ENCODE measurements at regions not wholly inside any gene's neighbourhood (a gene's known extent, or its start where the extent isn't known, plus 50 kb on each side); places are given as distances from the start of the nearest gene placed in this dataset.
"Not testable (repeated sequence)": the region's sequence is repeated elsewhere in the genome, so short reads cannot be mapped to it uniquely, and the experiment has no call there.

- H3K36me3 Mint-ChIP-seq: no peaks in the 10 kb centered on the region
- H3K27ac Mint-ChIP-seq: no peak overlapping the region
- no peaks in the 10 kb centered on the region for H3K9me3 Mint-ChIP-seq
- DNase-seq: no peak
- no peaks in the 10 kb centered on the region for H3K4me1 Mint-ChIP-seq
- no peak overlapping the region for H3K4me3 Mint-ChIP-seq
- peaks cover 14% of the 10 kb centered on the region for H3K27me3 Mint-ChIP-seq
Measured at GRCh38 chr3:193129607-193130006, 111.4 kb upstream of the PLAAT1 start.

- no peak for DNase-seq
- Mint-ChIP-seq H3K27me3 (peaks cover 14% of the 10 kb centered on the region), H3K27ac (no peak overlapping the region), H3K4me3 (no peak overlapping the region), H3K4me1 (no peaks in the 10 kb centered on the region), H3K36me3 (no peaks in the 10 kb centered on the region), H3K9me3 (no peaks in the 10 kb centered on the region)
Measured at GRCh38 chr3:193130576-193130975, 110.4 kb upstream of the PLAAT1 start.

DNA sequence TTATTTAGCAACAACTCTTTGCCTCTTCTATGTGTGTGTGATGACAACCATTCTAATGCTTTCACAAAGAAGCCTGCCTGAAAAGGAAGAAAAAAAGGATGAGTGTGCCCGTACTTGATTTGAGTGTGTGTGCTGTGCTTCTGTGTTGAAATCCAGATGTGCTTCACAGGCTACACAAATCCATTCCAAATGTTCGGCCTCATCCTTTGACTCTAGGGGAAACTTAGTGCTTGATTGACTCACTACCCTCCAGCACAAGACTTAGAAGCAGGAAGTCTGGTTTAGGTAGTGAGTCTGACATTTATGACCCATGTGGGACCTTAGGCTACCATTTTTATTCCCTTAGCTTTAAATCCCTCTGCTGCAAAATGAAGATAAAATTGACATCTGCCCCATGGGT, 108.8 kb upstream of the PLAAT1 start:
- Mint-ChIP-seq H3K9me3 (no peaks in the 10 kb centered on the region), H3K27me3 (peaks cover 8% of the 10 kb centered on the region), H3K36me3 (no peaks in the 10 kb centered on the region), H3K27ac (no peak overlapping the region), H3K4me3 (no peak overlapping the region), H3K4me1 (no peaks in the 10 kb centered on the region)
- no peak for DNase-seq

DNA sequence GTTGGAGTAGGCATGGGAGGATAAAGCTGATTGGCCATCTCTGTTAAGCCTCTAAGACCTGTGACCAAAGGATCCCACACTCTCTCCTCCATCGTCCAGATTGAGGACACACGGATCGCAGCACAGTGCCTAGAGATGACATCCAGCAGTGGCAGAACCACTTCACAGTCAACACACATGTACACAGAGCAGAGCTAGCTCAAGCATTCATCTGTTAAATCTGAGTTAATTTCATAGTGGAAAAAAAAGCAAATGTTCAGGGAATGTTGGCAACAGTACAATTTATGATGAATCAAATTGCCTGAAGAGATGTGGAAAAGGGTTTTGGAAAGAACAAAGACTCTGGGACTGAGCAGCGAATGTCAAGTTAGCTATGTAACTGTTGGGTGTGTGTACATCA, 108.1 kb upstream of the PLAAT1 start:
- H3K9me3 Mint-ChIP-seq: no peaks in the 10 kb centered on the region
- H3K4me1 Mint-ChIP-seq: no peaks in the 10 kb centered on the region
- DNase-seq: no peak
- peaks cover 15% of the 10 kb centered on the region for H3K27me3 Mint-ChIP-seq
- no peaks in the 10 kb centered on the region for H3K36me3 Mint-ChIP-seq
- no peak overlapping the region for H3K4me3 Mint-ChIP-seq
- H3K27ac Mint-ChIP-seq: no peak overlapping the region

- Mint-ChIP-seq H3K27me3 (peaks cover 16% of the 10 kb centered on the region), H3K27ac (no peak overlapping the region)
- DNase-seq: no peak
Measured at GRCh38 chr3:193134856-193135255, 106.2 kb upstream of the PLAAT1 start.

DNA sequence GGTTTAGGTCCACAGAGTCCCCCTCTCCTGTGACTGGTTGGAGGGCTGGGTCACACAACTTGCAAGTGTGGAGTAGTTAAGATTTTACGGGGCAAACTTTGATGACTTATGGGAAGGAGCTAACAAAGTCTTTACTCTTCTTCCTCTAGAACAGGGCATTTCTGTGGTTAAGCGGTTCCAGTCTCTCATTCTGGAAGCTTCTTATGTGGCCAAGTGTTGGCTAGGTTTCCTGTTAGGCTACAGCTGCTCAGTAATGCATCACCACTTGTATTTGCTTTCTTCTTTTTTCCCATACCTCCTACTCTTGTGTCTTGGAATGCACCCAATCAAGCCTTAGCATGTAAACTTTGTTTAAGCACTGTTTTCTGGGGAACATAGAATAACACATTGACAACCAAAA, 100.6 kb upstream of the PLAAT1 start:
- Mint-ChIP-seq H3K9me3 (peaks cover 5% of the 10 kb centered on the region), H3K4me3 (no peak overlapping the region), H3K4me1 (no peaks in the 10 kb centered on the region), H3K27ac (no peak overlapping the region), H3K27me3 (peaks cover 9% of the 10 kb centered on the region), H3K36me3 (no peaks in the 10 kb centered on the region)
- no peak for DNase-seq

More at GRCh38 chr3:193134856-193135255, 106.2 kb upstream of the PLAAT1 start:
- Mint-ChIP-seq H3K4me1 (no peaks in the 10 kb centered on the region), H3K36me3 (no peaks in the 10 kb centered on the region), H3K4me3 (no peak overlapping the region), H3K9me3 (peaks cover 3% of the 10 kb centered on the region)

GRCh38 chr3:193145248-193145647, 95.8 kb upstream of the PLAAT1 start:
- DNase-seq: no peak
- Mint-ChIP-seq H3K27ac (no peak overlapping the region), H3K9me3 (peaks cover 2% of the 10 kb centered on the region), H3K27me3 (no peaks in the 10 kb centered on the region), H3K4me3 (no peak overlapping the region), H3K4me1 (no peaks in the 10 kb centered on the region), H3K36me3 (no peaks in the 10 kb centered on the region)

GRCh38 chr3:193148688-193149473, 92.1 kb upstream of the PLAAT1 start:
- Mint-ChIP-seq H3K4me1 (no peaks in the 10 kb centered on the region), H3K4me3 (no peak overlapping the region), H3K9me3 (no peaks in the 10 kb centered on the region), H3K27ac (no peak overlapping the region), H3K36me3 (no peaks in the 10 kb centered on the region), H3K27me3 (no peaks in the 10 kb centered on the region)
- no peak for DNase-seq

GRCh38 chr3:193149998-193150397, 91.0 kb upstream of the PLAAT1 start:
- Mint-ChIP-seq H3K27me3 (no peaks in the 10 kb centered on the region), H3K27ac (no peak overlapping the region), H3K4me3 (no peak overlapping the region), H3K4me1 (no peaks in the 10 kb centered on the region), H3K36me3 (no peaks in the 10 kb centered on the region), H3K9me3 (no peaks in the 10 kb centered on the region)
- no peak for DNase-seq

DNA sequence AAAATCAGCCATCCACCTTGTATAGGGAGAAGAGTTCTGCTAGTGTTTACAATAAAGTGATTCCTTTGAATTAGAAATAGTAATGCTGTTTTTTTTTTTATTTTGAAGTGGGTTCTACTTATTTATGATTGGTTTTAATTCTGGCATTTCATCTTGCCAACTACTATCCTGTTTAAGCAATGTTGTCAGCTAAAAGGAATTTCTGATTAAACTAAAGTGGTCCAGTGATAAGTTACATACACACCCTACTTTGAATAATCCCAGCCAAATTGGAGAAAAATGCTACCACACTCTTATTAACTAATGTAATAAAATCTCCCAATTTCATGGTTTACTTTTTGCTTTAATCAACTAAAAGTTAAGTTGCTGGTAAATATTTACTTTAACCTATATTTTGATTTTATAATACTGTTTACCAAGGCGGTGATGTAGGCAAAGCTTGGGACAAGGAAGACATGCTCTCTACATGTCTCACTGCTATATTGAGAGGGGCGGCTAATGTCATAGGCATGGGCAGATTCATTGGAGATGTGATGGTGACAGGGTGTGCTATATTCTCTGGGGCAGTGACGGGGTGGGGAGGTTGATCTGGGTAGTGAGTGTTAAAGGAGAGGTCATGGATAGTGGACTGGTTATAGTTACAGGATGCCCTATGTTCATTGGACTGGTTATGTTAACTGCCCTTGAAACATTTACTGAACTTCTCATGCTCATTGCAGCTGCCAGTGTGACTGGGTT, 85.8 kb upstream of the PLAAT1 start:
- H3K9me3 Mint-ChIP-seq, H3K27ac Mint-ChIP-seq, DNase-seq, H3K4me3 Mint-ChIP-seq, H3K36me3 Mint-ChIP-seq, H3K27me3 Mint-ChIP-seq, H3K4me1 Mint-ChIP-seq: not testable (repeated sequence)

DNA sequence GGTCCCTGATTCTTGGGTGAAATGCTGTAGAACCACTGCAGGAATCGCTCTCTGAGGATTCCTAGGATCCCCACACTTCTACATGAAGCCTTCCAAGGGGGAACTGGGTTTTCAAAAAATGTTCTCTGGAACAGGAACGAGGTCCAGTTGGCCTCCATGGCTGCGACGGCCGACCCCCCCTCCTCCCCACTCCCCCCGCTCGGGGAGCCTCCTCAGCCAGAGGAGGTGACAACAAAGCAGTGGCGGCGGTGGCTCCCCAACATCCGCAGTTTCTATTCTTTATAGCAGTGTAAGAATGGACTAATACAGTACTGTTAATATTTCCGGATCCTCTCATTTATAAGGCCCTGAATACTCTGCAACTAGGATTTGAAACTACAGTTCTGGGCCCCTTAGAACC, 84.0 kb upstream of the PLAAT1 start:
- DNase-seq: no peak
- Mint-ChIP-seq H3K36me3 (no peaks in the 10 kb centered on the region), H3K9me3 (no peaks in the 10 kb centered on the region), H3K27ac (no peak overlapping the region), H3K4me1 (no peaks in the 10 kb centered on the region), H3K4me3 (no peak overlapping the region), H3K27me3 (no peaks in the 10 kb centered on the region)

GRCh38 chr3:193165431-193166120, 75.4 kb upstream of the PLAAT1 start:
- DNase-seq: no peak
- Mint-ChIP-seq H3K36me3 (no peaks in the 10 kb centered on the region), H3K27ac (no peak overlapping the region), H3K27me3 (peaks cover 10% of the 10 kb centered on the region), H3K9me3 (no peaks in the 10 kb centered on the region), H3K4me1 (no peaks in the 10 kb centered on the region), H3K4me3 (no peak overlapping the region)

DNA sequence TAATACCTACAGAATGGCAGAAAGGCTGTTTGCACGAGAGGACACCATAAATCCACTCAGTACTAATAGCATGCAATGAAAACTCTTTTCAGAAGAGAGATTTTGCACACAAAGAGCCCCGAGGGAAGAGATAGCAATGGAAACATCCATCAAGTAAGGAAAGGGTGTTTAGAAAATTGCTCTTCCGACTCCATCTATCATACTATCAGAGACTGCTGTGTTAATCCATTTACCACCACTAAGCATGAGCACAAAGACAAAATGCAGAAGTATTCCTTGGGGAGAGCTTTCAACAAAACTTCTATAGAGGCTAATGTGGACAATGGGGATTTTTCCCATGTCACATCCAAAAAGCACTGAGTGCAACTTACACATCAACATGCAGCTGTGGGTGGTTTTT, 72.1 kb upstream of the PLAAT1 start:
- Mint-ChIP-seq H3K27ac (no peak overlapping the region), H3K27me3 (peaks cover 6% of the 10 kb centered on the region), H3K36me3 (no peaks in the 10 kb centered on the region), H3K4me3 (no peak overlapping the region), H3K4me1 (no peaks in the 10 kb centered on the region), H3K9me3 (no peaks in the 10 kb centered on the region)
- DNase-seq: no peak

DNA sequence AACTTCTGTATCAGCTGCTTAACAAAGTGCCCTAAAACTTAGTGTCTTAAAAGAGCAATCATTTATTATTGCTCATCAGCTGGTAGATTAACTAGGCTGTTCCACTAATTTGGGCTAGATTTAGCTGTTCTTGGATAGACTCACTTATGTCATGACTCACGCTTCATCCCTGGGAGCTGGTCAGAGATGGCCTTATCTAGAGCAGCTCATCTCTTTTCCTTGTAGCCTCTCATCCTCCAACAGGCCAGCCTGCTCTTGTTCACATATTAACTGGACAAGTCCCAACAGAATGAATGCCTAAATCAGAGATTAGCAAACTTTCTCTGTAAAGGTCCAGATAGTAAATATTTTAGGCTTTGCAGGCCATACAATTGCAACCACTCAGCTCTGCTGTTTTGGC, 66.9 kb upstream of the PLAAT1 start:
- H3K27me3 Mint-ChIP-seq: peaks cover 2% of the 10 kb centered on the region
- H3K4me3 Mint-ChIP-seq: no peak overlapping the region
- no peaks in the 10 kb centered on the region for H3K9me3 Mint-ChIP-seq
- H3K27ac Mint-ChIP-seq: no peak overlapping the region
- DNase-seq: no peak
- no peaks in the 10 kb centered on the region for H3K36me3 Mint-ChIP-seq
- no peaks in the 10 kb centered on the region for H3K4me1 Mint-ChIP-seq

DNA sequence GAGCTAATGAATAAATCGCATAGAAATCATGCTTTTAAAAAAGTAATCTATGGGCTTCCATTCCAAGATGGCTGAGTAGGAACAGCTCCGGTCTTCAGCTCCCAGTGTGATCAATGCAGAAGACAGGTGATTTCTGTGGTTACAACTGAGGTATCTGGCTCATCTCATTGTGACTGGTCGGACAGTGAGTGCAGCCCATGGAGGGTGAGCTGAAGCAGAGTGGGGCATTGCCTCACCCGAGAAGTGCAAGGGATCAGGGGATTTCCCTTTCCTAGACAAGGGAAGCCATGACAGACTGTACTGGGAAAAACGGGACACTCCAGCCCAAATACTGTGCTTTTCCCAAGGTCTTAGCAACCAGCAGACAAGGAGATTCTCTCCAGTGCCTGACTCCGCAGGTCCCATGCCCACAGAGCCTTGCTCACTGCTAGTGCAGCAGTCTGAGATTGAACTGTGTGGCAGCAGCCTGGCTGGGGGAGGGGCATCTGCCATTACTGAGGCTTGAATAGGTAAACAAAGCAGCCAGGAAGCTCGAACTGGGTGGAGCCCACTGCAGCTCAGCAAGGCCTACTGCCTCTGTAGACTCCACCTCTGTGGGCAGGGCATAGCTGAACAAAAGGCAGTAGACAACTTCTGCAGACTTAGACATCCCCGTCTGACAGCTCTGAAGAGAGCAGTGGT, 61.5 kb upstream of the PLAAT1 start:
- not testable (repeated sequence) for H3K27me3 Mint-ChIP-seq, H3K4me1 Mint-ChIP-seq, H3K36me3 Mint-ChIP-seq, DNase-seq, H3K9me3 Mint-ChIP-seq, H3K27ac Mint-ChIP-seq, H3K4me3 Mint-ChIP-seq
